Vagina (tissue), 2 donors: ENCODE measurements at regions not wholly inside any gene's neighbourhood (a gene's known extent, or its start where the extent isn't known, plus 50 kb on each side); places are given as distances from the start of the nearest gene placed in this dataset.

ENCODE experiments used
- DNase-seq, 2 donors: peaks; one replicate each; pipeline ENCODE4 v3.0.0-alpha.2; 2017; ENCODE audit errors: extremely low spot score in 2 of 2
- H3K27ac ChIP-seq: fragments of 200-600 bp; sonication (generic); one replicate; pipeline ENCODE4 v1.5.1; 2019
- H3K27me3 ChIP-seq: fragments of 200-600 bp; sonication (generic); one replicate; pipeline ENCODE4 v1.5.1; 2019
- H3K36me3 ChIP-seq, 2 donors: fragments of 200-600 bp; sonication (generic); one replicate each; pipeline ENCODE4 v1.5.1; 2017 to 2019
- H3K4me1 ChIP-seq: fragments of 200-600 bp; sonication (generic); one replicate; pipeline ENCODE4 v1.5.1; 2019
- H3K4me3 ChIP-seq, 2 donors: fragments of 200-600 bp; sonication (generic); 1 replicate in 1 of 2; 2 replicates in 1 of 2; pipeline ENCODE4 v1.5.1; 2016 to 2019
- H3K9me3 ChIP-seq: fragments of 200-600 bp; sonication (generic); one replicate; pipeline ENCODE4 v1.5.1; 2019
- CTCF ChIP-seq, 3 experiments: fragments of 450-650 bp in 2 of 3; fragments of 200-600 bp in 1 of 3; sonication (generic) in 1 of 3; IDR thresholded peaks; one replicate each; pipeline ENCODE4 v1.5.1; 2017 to 2019; ENCODE audit warnings: antibody characterized with exemption in 3 of 3, mild to moderate bottlenecking in 2 of 3, moderate library complexity in 2 of 3
- POLR2A ChIP-seq, 2 donors: fragments of 450-650 bp; IDR thresholded peaks; one replicate each; pipeline ENCODE4 v1.6.1; 2017; ENCODE audit warnings: antibody characterized with exemption in 2 of 2, mild to moderate bottlenecking in 2 of 2, moderate library complexity in 2 of 2
- POLR2AphosphoS5 ChIP-seq, 2 donors: sonication (generic); formaldehyde crosslinking; IDR thresholded peaks; one replicate each; pipeline ENCODE4 v1.9.0; 2017; ENCODE audit warnings: antibody characterized with exemption in 2 of 2, mild to moderate bottlenecking in 2 of 2, low read depth in 1 of 2; ENCODE audit not compliant: insufficient read depth in 1 of 2
- intact Hi-C: fragments of 100-400 bp; cut with DNase I; formaldehyde crosslinking; loops from one replicate; pipeline ENCODE4 v1.15.1; 2023

GRCh38 chr12:115482943-115483342, 794.5 kb downstream of the MED13L start:
- Histone ChIP-seq H3K27ac (no peak overlapping the region), H3K9me3 (no peaks in the 10 kb centered on the region), H3K27me3 (no peaks in the 10 kb centered on the region), H3K36me3 (no peaks in the 10 kb centered on the region), H3K4me1 (peaks cover 7% of the 10 kb centered on the region), H3K4me3 (no peak overlapping the region)
- DNase-seq, result no peak
- intact Hi-C loops, result no loop called here
- TF ChIP-seq CTCF (IDR thresholded peaks at IDR 0.05) (no peak), POLR2A (IDR thresholded peaks at IDR 0.05) (no peak), POLR2AphosphoS5 (IDR thresholded peaks at IDR 0.05; ENCODE audit: insufficient read depth in 1 of 2, low read depth in 1 of 2) (no peak)

- H3K36me3 ChIP-seq, result no peaks in the 10 kb centered on the region
- no peaks in the 10 kb centered on the region for H3K9me3 ChIP-seq
- H3K27me3 ChIP-seq, result no peaks in the 10 kb centered on the region
- intact Hi-C loops, result no loop called here
- H3K4me3 ChIP-seq, result no peak overlapping the region
- DNase-seq, result peak in 1 of 2 donors; percentile 34
- no peak overlapping the region for H3K27ac ChIP-seq
- peaks cover 6% of the 10 kb centered on the region for H3K4me1 ChIP-seq
- TF ChIP-seq POLR2A (IDR thresholded peaks at IDR 0.05) (no peak), POLR2AphosphoS5 (IDR thresholded peaks at IDR 0.05; ENCODE audit: insufficient read depth in 1 of 2, low read depth in 1 of 2) (no peak), CTCF (IDR thresholded peaks at IDR 0.05) (no peak)
Measured at GRCh38 chr12:115481141-115481540, 796.4 kb downstream of the MED13L start.

- Histone ChIP-seq H3K27ac (no peak overlapping the region), H3K27me3 (no peaks in the 10 kb centered on the region), H3K4me3 (no peak overlapping the region), H3K9me3 (no peaks in the 10 kb centered on the region), H3K4me1 (no peaks in the 10 kb centered on the region), H3K36me3 (no peaks in the 10 kb centered on the region)
- TF ChIP-seq POLR2AphosphoS5 (IDR thresholded peaks at IDR 0.05; ENCODE audit: insufficient read depth in 1 of 2, low read depth in 1 of 2) (peak in 1 of 2 donors; percentile 63), POLR2A (IDR thresholded peaks at IDR 0.05) (no peak)
- DNase-seq, result peak in 1 of 2 donors; percentile 2
- intact Hi-C loops, result no loop called here
Measured at GRCh38 chr12:115478505-115478904, 794.5 kb upstream of the TBX3 start.

GRCh38 chr12:115474539-115475353, 790.8 kb upstream of the TBX3 start:
- Histone ChIP-seq H3K27me3 (no peaks in the 10 kb centered on the region), H3K4me1 (peaks cover 3% of the 10 kb centered on the region), H3K27ac (no peak overlapping the region), H3K36me3 (no peaks in the 10 kb centered on the region), H3K4me3 (no peak overlapping the region), H3K9me3 (no peaks in the 10 kb centered on the region)
- peak in 1 of 2 donors; percentile 62 for DNase-seq
- TF ChIP-seq POLR2A (IDR thresholded peaks at IDR 0.05), result no peak
- intact Hi-C loops, result no loop called here

- H3K27ac ChIP-seq, result no peak overlapping the region
- TF ChIP-seq POLR2AphosphoS5 (IDR thresholded peaks at IDR 0.05; ENCODE audit: insufficient read depth in 1 of 2, low read depth in 1 of 2), result no peak
- no peak for TF ChIP-seq CTCF (IDR thresholded peaks at IDR 0.05)
- TF ChIP-seq POLR2A (IDR thresholded peaks at IDR 0.05), result no peak
- H3K27me3 ChIP-seq, result no peaks in the 10 kb centered on the region
- no peaks in the 10 kb centered on the region for H3K9me3 ChIP-seq
- H3K4me3 ChIP-seq, result no peak overlapping the region
- H3K4me1 ChIP-seq, result peaks cover 3% of the 10 kb centered on the region
- intact Hi-C loops, result no loop called here
- DNase-seq, result peak in 1 of 2 donors; percentile 18
- H3K36me3 ChIP-seq, result no peaks in the 10 kb centered on the region
Measured at GRCh38 chr12:115473257-115473956, 789.4 kb upstream of the TBX3 start.

- no peaks in the 10 kb centered on the region for H3K36me3 ChIP-seq
- H3K27ac ChIP-seq, result no peak overlapping the region
- H3K4me1 ChIP-seq, result peaks cover 3% of the 10 kb centered on the region
- TF ChIP-seq CTCF (IDR thresholded peaks at IDR 0.05), result no peak
- no peak for TF ChIP-seq POLR2AphosphoS5 (IDR thresholded peaks at IDR 0.05; ENCODE audit: insufficient read depth in 1 of 2, low read depth in 1 of 2)
- TF ChIP-seq POLR2A (IDR thresholded peaks at IDR 0.05), result no peak
- DNase-seq, result no peak
- H3K4me3 ChIP-seq, result no peak overlapping the region
- no peaks in the 10 kb centered on the region for H3K27me3 ChIP-seq
- intact Hi-C loops, result no loop called here
- H3K9me3 ChIP-seq, result no peaks in the 10 kb centered on the region
Measured at GRCh38 chr12:115472852-115473251, 788.9 kb upstream of the TBX3 start.
